AG04450 (cell line): ENCODE measurements at regions not wholly inside any gene's neighbourhood (a gene's known extent, or its start where the extent isn't known, plus 50 kb on each side); places are given as distances from the start of the nearest gene placed in this dataset.

Source experiments
- CTCF ChIA-PET: fragments of 300-600, 350-600 bp; formaldehyde crosslinking; extraction: SDS; loops from one replicate; lab custom pipeline; 2022; ENCODE audit warnings: antibody characterized with exemption, inconsistent platforms; lab: Charles Lee
- POLR2A ChIA-PET: fragments of 350-600 bp; formaldehyde crosslinking; extraction: SDS; loops from one replicate; lab custom pipeline; 2021; ENCODE audit warnings: antibody characterized with exemption, inconsistent platforms; lab: Yijun Ruan, JAX
- DNase-seq: peaks from one replicate; pipeline ENCODE4 v3.0.0-alpha.2; 2011; ENCODE audit warnings: low read depth, low spot score
- H3K27ac ChIP-seq: one replicate; pipeline ENCODE4 v1.5.1; 2012; ENCODE audit warnings: low read depth, low read length, control low read depth
- H3K27me3 ChIP-seq: one replicate; pipeline ENCODE4 v1.6.0; 2012; ENCODE audit warnings: low read length; ENCODE audit not compliant: control insufficient read depth, insufficient read depth
- H3K4me3 ChIP-seq: 2 replicates; pipeline ENCODE4 v1.5.1; 2011; ENCODE audit warnings: mild to moderate bottlenecking, low read depth, low read length, control low read depth
- H3K9me3 ChIP-seq: 2 replicates; pipeline ENCODE4 v1.5.1; 2012; ENCODE audit warnings: low read length; ENCODE audit not compliant: control insufficient read depth, insufficient read depth
- CTCF ChIP-seq: IDR thresholded peaks from 2 replicates; pipeline ENCODE4 v1.5.1; 2011; ENCODE audit warnings: low read depth, low read length, control low read depth, inconsistent platforms

- CTCF ChIA-PET, result no interaction called here
- H3K27ac ChIP-seq, result no peak overlapping the region
- POLR2A ChIA-PET, result no interaction called here
Measured at GRCh38 chr3:124510290-124510689, 220.0 kb upstream of the UMPS start.

GRCh38 chr3:124512881-124513609, 217.2 kb upstream of the UMPS start:
- Histone ChIP-seq H3K27me3 (peaks cover 4% of the 10 kb centered on the region), H3K4me3 (no peak overlapping the region), H3K27ac (no peak overlapping the region), H3K9me3 (no peaks in the 10 kb centered on the region)
- TF ChIP-seq CTCF, result no peak
- POLR2A ChIA-PET, result no interaction called here
- no peak for DNase-seq
- CTCF ChIA-PET, result no interaction called here

More at GRCh38 chr3:124510290-124510689, 220.0 kb upstream of the UMPS start:
- no peak overlapping the region for H3K4me3 ChIP-seq
- peak; percentile 6 for DNase-seq
- H3K9me3 ChIP-seq, result no peaks in the 10 kb centered on the region
- peaks cover 2% of the 10 kb centered on the region for H3K27me3 ChIP-seq
- no peak for TF ChIP-seq CTCF

- no peak overlapping the region for H3K27ac ChIP-seq
- no peak for TF ChIP-seq CTCF
- CTCF ChIA-PET, result no interaction called here
- H3K4me3 ChIP-seq, result no peak overlapping the region
- H3K9me3 ChIP-seq, result no peaks in the 10 kb centered on the region
- DNase-seq, result no peak
- H3K27me3 ChIP-seq, result peaks cover 4% of the 10 kb centered on the region
- POLR2A ChIA-PET, result no interaction called here
Measured at GRCh38 chr3:124513610-124513997, 216.6 kb upstream of the UMPS start.

GRCh38 chr3:124514683-124515082, 215.6 kb upstream of the UMPS start:
- H3K27me3 ChIP-seq, result peaks cover 5% of the 10 kb centered on the region
- DNase-seq, result no peak
- no peaks in the 10 kb centered on the region for H3K9me3 ChIP-seq
- H3K4me3 ChIP-seq, result no peak overlapping the region
- TF ChIP-seq CTCF, result no peak
- CTCF ChIA-PET, result interaction anchor here (1.4 kb wide), 1 partner anchor 37 kb away, joined by 3 read pairs; no protein-coding TSS in a partner anchor
- POLR2A ChIA-PET, result no interaction called here
- H3K27ac ChIP-seq, result no peak overlapping the region

- CTCF ChIA-PET, result interaction anchor here (0.7 to 1.4 kb wide), 4 partner anchors 35 to 773 kb away, joined by 3 to 6 read pairs (median 3); no protein-coding TSS in a partner anchor
- H3K4me3 ChIP-seq, result no peak overlapping the region
- no peak overlapping the region for H3K27ac ChIP-seq
- H3K9me3 ChIP-seq, result no peaks in the 10 kb centered on the region
- POLR2A ChIA-PET, result interaction anchor here (0.7 kb wide), 1 partner anchor 21 kb away, joined by 4 read pairs; no protein-coding TSS in a partner anchor
- peaks cover 7% of the 10 kb centered on the region for H3K27me3 ChIP-seq
- TF ChIP-seq CTCF, result no peak
- no peak for DNase-seq
Measured at GRCh38 chr3:124516333-124516732, 213.9 kb upstream of the UMPS start.
